GM18520 (cell line): ENCODE measurements at regions not wholly inside any gene's neighbourhood (a gene's known extent, or its start where the extent isn't known, plus 50 kb on each side); places are given as distances from the start of the nearest gene placed in this dataset.
"Not testable (repeated sequence)": the region's sequence is repeated elsewhere in the genome, so short reads cannot be mapped to it uniquely, and the experiment has no call there.

Experiments used
- ATAC-seq: cut with Tn5 transposase; IDR thresholded peaks from one replicate; pipeline ENCODE4 v1.9.1; 2021; ENCODE audit not compliant: unreplicated experiment

DNA sequence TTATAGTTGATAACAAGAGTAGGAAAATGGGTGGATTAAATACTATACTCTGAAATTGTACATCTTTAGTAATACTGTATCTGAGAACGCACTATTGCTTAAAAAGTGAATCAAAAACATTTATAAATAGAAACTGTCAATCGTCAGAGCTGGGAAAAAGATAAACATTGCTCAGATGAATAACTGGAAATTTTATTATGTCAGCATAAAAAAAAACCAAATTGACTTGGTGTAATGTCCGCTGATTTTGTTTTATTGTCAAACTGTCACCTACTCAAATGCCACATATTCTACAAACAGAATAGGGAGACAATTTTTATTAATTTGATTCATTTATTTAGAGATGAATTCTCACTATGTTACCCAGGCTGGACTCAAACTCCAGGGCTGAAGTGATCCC is 109.3 kb upstream of the TMTC1 start:
- ATAC-seq: no peak

DNA sequence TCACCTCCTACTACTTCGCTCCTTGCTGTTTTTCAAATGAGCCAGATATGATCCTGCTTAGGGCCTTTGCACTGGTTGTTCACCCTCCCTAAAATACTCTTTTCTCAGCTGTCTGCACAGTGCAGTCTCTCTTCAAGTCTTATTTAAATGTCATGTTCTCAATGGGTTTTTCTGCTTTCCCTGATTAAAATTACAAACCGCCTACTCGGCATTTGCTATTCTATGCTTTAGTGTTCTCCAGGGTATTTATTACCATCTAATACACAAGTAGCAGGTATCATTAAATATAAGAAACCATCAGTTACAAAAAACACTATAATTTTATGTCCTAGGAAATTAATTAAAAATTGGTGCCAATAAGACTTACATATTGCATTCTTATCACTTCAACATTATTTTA is 108.0 kb upstream of the TMTC1 start:
- no peak for ATAC-seq

DNA sequence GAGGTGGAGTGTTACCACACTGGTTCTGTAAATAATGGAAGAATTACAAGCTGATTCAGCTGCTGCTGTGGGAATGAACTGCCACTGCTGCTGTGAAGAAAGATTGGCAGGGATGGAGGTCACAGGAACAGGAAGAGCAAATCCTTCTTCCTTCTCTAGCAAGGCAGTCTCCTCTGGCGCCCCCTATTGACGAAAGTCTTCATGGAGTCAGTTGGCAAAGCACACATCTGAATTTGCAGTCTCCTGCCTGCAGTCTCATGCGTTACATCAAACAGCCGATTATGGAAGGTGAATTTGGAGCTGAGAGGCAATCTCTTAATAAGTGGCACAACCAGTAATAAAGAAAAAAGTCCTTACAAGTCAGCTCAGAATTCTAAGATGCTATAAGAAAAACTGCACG is 106.0 kb upstream of the TMTC1 start:
- ATAC-seq: no peak

DNA sequence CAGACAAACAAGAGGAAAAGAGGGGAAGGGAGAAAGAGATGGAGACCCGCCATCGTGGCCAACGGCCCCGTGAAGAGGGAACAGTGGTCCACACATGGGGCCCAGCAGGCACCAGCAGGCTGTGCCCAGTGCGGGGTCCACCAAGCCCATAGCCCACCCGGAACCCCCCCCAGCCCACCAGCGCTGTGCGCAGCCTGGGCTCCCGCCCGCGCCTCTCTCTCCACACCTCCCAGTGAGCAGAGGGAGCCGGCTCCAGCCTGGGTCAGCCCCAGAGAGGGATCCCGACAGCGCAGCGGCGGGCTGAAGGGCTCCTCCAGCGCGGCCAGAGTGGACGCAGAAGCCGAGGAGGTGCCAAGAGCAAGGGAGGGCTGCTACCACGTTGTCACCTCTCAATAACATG is 105.0 kb upstream of the TMTC1 start:
- ATAC-seq: no peak

DNA sequence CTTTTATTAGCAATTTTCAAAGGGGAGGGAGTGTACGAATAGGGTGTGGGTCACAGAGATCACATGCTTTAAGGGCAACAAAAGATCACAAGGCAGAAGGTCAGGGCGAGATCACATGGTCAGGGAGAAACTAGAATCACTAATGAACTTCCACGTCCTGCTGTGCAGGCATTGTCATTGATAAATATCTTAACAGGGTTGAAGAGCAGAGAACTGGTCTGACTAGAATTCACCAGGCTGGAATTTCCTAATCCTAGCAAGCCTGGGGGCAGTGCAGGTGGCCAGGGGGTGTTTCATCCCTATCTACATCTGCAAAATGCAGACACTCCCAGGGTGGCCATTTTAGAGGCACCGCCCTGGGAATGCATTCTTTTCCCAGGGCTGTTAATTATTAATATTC is 101.2 kb upstream of the TMTC1 start:
- not testable (repeated sequence) for ATAC-seq

DNA sequence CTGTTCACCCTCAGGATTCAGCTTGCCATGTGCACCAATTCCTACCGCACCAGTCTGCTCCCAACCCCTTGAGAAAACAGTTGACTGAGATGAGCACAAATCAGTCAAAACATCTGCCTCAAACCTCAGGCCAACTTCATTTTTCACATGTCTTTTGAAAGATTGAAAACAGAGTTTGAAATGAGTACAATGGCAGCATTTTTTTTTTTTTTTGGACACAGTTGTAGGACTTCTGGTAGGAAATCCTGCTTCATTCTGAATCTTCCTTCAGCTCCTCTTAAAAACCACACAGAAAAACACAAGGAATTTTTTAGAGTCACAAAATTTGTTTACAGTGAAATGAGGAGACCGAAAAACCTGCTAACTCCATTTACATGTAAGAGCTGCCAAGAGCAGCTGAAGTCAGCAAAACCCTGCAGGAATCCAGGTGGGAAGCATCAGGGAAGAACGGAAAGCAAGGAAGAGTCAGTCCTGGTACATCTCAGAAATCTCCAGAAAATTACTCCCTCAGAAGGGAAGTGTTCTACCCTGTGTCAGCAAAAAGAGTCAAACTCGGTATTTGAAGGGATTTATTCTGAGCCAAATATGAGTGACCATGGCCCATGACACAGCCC is 100.3 kb upstream of the TMTC1 start:
- no peak for ATAC-seq

DNA sequence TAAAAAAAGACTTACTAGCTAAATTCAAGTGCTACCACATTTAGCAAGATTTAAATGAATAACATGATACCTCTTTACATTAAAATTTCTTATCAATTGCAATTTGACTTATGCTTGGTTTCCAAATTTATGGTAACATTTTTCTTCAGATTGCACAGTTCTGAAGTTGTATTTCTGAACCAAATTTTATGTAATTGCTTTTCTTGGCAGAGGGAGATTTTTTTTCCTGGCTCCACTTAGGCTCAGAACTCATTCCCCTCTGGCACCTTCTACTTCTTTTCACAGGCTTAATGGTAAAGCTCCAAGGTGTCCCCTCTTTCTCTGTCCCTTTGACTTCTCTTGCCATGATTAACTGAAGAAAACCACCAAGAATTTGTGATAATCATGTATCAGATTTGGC is 99.8 kb upstream of the TMTC1 start:
- ATAC-seq: no peak

DNA sequence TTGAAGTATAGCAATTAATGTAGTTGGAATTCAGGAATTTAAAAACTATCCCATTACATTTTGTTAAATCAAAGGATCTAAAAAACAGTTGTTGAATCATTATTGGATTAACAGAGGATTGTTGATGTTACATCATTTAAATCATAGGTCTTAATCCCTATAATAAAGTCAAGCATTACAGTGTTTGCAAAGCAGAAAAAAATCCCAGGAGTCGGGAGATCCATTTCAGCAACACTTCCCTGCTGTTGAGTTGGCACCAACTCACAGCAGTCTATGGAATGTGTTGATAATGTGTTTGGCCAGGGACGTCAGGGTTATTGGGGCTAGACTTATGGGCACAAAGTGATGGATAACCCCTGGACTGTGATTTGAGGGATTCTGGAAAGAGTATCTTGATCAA is 99.1 kb upstream of the TMTC1 start:
- no peak for ATAC-seq

DNA sequence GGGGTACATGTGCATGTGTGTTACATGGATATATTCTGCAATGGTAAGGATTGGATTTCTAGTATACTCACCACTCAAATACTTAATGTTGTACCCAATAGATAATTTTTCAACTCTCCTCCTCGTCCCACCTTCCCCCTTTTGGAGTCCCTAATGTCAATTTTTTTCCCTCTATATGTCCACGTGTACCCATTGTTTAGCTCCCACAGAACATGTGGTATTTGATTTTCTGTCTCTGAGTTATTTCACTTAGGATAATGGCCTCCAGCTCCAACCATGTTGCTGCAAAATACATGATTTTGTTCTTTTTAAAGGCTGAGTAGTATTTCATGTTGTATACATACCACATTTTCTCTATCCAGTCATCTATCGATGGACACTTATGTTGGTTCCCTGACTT is 97.2 kb upstream of the TMTC1 start:
- ATAC-seq: no peak

DNA sequence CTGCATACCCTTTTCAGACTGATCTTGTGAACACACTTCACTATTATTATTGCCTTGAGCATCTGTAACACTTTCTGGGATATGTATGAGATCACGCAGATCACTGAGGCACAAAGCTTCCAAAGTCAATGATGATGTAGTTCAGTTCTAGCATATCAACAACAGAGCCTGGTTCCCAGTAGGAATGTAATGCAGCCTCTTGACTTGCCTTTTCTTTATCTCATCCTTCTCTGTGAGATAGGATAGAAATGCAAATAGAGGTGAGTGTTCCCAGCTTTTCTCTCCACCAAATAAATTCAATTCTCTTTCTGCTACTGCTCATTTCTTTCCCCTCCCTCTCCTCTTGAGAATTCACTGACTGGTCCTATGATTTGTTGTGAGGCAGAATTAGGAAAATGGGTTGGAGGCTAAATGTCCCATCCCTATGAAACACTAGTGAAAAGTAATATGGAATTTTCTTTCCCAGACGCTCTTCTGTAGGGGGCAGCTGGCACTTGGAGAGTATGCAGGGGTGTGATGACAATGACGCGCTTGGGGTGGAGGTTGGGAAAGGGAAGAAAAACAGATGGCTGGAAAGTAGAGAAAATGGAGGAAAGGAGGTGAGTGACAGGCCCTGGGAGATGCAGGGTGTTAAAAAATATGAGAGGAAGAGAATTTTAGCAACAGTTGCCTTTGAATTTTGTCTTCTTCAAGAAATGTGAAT is 96.0 kb upstream of the TMTC1 start:
- no peak for ATAC-seq

DNA sequence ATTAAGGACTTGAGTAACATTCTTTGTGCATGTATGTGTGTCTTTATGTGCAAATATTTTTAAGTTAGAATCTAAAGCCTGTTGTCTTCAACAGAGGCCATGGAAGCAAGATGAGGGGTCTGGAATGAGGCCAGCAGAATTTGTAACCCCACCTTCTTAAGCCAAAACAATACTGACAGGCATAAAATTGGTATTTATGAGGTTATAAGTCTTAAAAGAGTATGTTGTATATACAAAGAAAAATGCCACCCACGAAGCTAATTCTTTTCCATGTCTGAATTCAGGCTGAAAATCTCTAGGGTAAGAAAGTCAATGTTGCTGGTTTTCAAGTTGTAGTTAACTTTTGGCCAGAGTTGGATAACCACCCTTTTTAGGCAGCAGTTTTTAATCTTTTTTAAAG is 86.2 kb upstream of the TMTC1 start:
- ATAC-seq: no peak

DNA sequence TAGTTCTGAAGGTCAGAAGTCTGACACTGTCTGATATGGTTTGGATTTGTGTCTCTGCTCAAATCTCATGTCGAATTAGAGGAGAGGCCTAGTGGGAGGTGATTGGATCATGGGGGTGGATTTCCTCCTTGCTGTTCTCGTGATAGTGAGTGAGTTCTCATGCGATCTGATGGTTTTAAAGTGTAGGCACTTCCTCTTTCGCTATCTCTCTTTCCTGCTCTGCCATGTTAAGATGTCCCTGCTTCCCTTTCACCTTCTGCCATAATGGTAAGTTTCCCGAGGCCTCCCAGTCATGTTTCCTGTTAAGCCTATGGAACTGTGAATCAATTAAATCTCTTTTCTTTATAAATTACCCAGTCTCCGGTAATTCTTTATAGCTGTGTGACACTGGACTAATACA is 84.1 kb upstream of the TMTC1 start:
- no peak for ATAC-seq

DNA sequence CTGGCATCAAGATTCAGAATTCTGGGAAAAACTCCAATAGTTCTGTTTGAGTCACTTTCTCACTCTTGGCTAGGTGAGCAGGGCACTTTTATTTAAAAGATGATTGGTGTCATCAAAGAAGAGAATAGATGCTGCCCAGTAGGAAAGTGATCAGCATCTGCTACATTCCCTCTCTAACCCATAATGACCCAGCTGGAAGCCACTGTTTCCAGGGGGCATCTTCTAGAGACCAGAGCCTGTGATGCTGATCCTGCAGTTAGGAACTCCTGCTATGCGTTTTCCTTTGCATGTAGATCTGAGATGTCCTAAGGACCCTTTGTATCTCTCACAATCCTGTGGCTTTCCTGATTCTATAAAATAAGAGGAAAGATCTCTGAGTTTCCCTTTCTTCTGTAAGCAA is 79.9 kb upstream of the TMTC1 start:
- no peak for ATAC-seq

DNA sequence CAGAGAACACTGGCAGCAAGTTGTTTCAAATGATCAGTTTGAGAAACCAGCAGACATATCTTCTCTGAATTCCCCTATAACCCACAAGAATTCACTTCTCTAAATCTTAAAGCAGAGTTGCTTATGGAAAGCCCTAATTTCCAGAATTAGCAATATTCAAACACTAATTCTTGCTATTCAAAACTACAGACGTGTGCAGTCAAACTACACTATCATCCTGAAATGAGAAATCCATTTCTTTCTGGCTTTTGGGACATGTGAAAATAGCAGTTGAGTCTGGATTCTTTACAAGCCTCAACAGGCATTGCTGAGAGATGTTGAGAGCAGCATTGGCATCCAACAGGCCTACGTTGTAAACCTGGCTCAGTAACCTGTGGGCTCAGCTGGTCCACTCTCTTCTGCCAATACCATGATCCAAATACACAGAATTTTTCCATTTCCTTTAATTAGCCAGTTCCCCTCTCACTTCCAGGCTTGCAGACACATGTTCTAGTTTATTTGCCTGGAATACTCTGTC is 74.6 kb upstream of the TMTC1 start:
- ATAC-seq: no peak

DNA sequence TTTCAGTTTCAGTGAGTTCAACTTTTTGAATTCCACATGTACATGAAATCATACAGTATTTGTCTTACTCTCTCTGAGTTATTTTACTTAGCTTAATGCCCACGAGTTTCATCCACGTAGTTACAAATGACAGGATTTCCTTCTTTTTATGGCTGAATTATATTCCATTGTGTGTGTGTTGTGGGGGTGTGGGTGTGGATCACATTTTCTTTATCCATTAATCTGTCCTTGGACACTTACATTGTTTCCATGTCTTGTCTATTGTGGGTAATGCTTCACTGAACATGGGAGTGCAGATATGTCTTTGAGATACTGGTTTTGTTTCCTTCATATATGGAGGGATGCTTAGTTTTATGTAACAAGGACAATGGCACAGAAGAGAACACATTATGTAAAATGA is 63.5 kb upstream of the TMTC1 start:
- no peak for ATAC-seq

DNA sequence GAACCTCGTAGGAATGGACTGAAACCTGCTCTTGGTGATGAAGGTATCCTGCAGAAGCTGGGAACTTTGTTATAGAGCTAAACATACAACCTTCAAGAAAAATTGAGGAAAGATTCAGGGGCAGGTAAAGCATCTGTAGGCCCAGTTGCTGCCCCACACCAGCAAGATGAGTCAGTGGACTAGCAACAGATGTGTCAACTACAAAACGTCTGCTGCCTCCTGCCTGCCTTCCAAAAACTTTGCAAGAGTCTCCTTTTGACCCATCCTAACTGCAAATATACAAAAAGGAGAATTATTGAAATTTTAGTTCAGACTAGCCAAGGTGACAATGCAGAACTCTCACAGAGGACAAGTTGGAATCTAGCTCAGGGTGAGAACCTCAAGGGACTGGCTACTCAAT is 60.9 kb upstream of the TMTC1 start:
- ATAC-seq: no peak

DNA sequence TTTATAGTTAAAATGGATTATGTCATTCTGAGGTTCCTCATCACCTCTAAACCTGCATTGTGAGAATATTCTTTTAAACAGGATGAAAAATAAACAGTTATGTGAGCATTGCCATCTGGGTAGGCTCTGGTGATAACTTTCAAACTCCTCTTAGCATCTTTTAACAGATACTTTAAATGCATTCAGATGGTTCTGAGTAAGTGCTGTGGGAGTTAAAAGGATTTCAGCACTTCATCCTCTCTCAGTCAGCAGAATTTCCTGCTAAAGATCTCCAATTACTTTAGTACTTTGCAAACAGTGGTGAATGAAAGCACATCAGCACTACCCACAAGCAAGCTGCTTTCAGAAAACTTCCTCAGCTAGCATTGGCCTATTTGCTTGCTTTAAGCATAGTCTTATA is 59.3 kb upstream of the TMTC1 start:
- ATAC-seq: no peak

DNA sequence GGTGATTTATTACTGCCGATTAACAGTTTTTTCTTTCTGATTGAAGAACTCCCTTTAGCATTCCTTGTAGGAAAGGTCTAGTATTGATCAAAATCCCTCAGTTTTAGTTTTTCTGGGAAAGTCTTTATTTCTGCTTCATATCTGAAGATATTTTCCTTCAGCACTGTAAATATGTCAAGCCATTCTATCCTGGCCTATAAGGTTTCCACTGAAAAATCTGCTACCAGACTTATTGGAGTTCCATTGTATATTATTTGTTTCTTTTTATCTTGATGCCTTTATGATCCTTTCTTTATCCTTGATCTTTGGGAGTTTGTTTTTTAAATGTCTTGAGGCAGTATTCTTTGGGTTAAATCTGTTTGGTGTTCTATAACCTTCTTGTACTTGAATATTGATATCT is 55.0 kb upstream of the TMTC1 start:
- ATAC-seq: no peak
